Tibial nerve (tissue), 4 donors: ENCODE measurements at regions not wholly inside any gene's neighbourhood (a gene's known extent, or its start where the extent isn't known, plus 50 kb on each side); places are given as distances from the start of the nearest gene placed in this dataset.

Experiments used
- CTCF ChIP-seq, 5 experiments: fragments of 200-600 bp in 3 of 5; fragments of 450-650 bp in 2 of 5; sonication (generic) in 3 of 5; IDR thresholded peaks; one replicate each; pipeline ENCODE4 v1.5.1; 2016 to 2019; ENCODE audit warnings: antibody characterized with exemption in 5 of 5, mild to moderate bottlenecking in 3 of 5, moderate library complexity in 2 of 5
- EP300 ChIP-seq, 2 donors: sonication (generic); formaldehyde crosslinking; IDR thresholded peaks; one replicate each; pipeline ENCODE4 v1.6.1; 2017; ENCODE audit warnings: antibody characterized with exemption in 2 of 2, mild to moderate bottlenecking in 1 of 2
- POLR2A ChIP-seq, 2 donors: fragments of 450-650 bp; IDR thresholded peaks; one replicate each; pipeline ENCODE4 v1.6.1; 2017; ENCODE audit warnings: antibody characterized with exemption in 2 of 2, mild to moderate bottlenecking in 2 of 2, moderate library complexity in 2 of 2

- TF ChIP-seq CTCF (IDR thresholded peaks at IDR 0.05) (no peak), POLR2A (IDR thresholded peaks at IDR 0.05) (no peak), EP300 (IDR thresholded peaks at IDR 0.05) (no peak)
Measured at GRCh38 chr1:191366686-191367085, 791.6 kb upstream of the RGS18 start.
